Suprapubic skin (tissue), 4 donors: ENCODE measurements at regions not wholly inside any gene's neighbourhood (a gene's known extent, or its start where the extent isn't known, plus 50 kb on each side); places are given as distances from the start of the nearest gene placed in this dataset.

ENCODE experiments used
- POLR2A ChIP-seq, 2 donors: fragments of 450-650 bp; IDR thresholded peaks; one replicate each; pipeline ENCODE4 v1.6.1; 2017; ENCODE audit warnings: antibody characterized with exemption in 2 of 2, mild to moderate bottlenecking in 2 of 2, moderate library complexity in 2 of 2
- POLR2AphosphoS5 ChIP-seq, 3 donors: sonication (generic); formaldehyde crosslinking; IDR thresholded peaks; one replicate each; pipeline ENCODE4 v1.6.1; 2017; ENCODE audit warnings: antibody characterized with exemption in 3 of 3
- TF ChIP-seq, protein P1 (sequence below), 2 donors: fragments of 200-600 bp in 1 of 2; fragments of 450-650 bp in 1 of 2; sonication (generic) in 1 of 2; IDR thresholded peaks; one replicate each; pipeline ENCODE4 v1.5.1; 2016 to 2019; ENCODE audit warnings: antibody characterized with exemption in 2 of 2, mild to moderate bottlenecking in 1 of 2, moderate library complexity in 1 of 2

DNA sequence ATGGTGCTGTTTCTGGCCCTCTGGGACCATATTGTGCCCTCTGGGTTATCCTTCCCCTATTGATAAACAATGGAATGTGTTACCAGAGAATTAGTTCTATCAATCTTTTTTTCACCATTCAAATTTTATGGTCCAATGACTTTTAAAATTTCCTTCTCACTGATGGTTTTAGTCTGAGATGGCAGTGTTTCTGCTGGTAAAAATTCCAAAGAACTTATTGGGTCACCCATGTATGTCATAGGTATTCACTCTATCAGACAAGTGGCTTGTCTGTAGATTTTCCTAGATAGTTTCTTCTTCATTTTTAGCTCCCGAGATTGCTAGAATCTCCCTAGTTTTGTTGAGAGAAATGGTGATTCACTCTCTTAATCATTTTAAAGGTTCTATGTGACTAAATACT is 357.2 kb upstream of the RGS17 start:
- TF ChIP-seq POLR2A (IDR thresholded peaks at IDR 0.05) (no peak), POLR2AphosphoS5 (IDR thresholded peaks at IDR 0.05) (no peak)
- TF ChIP-seq, protein P1, sequence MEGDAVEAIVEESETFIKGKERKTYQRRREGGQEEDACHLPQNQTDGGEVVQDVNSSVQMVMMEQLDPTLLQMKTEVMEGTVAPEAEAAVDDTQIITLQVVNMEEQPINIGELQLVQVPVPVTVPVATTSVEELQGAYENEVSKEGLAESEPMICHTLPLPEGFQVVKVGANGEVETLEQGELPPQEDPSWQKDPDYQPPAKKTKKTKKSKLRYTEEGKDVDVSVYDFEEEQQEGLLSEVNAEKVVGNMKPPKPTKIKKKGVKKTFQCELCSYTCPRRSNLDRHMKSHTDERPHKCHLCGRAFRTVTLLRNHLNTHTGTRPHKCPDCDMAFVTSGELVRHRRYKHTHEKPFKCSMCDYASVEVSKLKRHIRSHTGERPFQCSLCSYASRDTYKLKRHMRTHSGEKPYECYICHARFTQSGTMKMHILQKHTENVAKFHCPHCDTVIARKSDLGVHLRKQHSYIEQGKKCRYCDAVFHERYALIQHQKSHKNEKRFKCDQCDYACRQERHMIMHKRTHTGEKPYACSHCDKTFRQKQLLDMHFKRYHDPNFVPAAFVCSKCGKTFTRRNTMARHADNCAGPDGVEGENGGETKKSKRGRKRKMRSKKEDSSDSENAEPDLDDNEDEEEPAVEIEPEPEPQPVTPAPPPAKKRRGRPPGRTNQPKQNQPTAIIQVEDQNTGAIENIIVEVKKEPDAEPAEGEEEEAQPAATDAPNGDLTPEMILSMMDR (IDR thresholded peaks at IDR 0.05) = no peak
